ENCODE measurements at regions not wholly inside any gene's neighbourhood (a gene's known extent, or its start where the extent isn't known, plus 50 kb on each side); places are given as distances from the start of the nearest gene placed in this dataset.

GRCh38 chr1:14267991-14268390, 330.5 kb upstream of the KAZN start:
- TF ChIP-seq CTCF (conservative IDR thresholded peaks at IDR 0.05) (no peak), ZFX (IDR thresholded peaks at IDR 0.05) (no peak)

Measured in C4-2B (cell line).